PC-9 (cell line): ENCODE measurements at regions not wholly inside any gene's neighbourhood (a gene's known extent, or its start where the extent isn't known, plus 50 kb on each side); places are given as distances from the start of the nearest gene placed in this dataset.

Source experiments
- BruUV-seq: library from RNA; stranded (reverse); fragments of 400-500 nt; replicated peaks from 2 replicates; lab custom pipeline; 2021; lab: Mats Ljungman, UMichigan
- CTCF ChIA-PET: fragments of 300-600 bp; sonication (Branson Sonifier 250); formaldehyde crosslinking; loops from one replicate; lab custom pipeline; 2022; ENCODE audit warnings: antibody characterized with exemption; lab: Charles Lee
- POLR2A ChIA-PET: fragments of 300-600 bp; sonication (Branson Sonifier 250); formaldehyde crosslinking; loops from one replicate; lab custom pipeline; 2022; ENCODE audit warnings: antibody characterized with exemption; ENCODE audit not compliant: unreplicated experiment; lab: Charles Lee
- DNase-seq, 2 experiments: peaks; one replicate each; pipeline versions ENCODE4 v3.0.0 to v3.0.0-alpha.2; 2015 to 2022; ENCODE audit warnings: mixed read lengths in 1 of 2
- H2AFZ ChIP-seq: fragments of 200-600 bp; sonication (generic); 2 replicates; pipeline ENCODE4 v1.8.1; 2017; ENCODE audit warnings: antibody characterized with exemption
- H3F3A ChIP-seq: fragments of 200-600 bp; sonication (generic); 2 replicates; pipeline ENCODE4 v1.8.1; 2017; ENCODE audit warnings: antibody characterized with exemption, mild to moderate bottlenecking, low read depth; ENCODE audit not compliant: insufficient read depth
- H3K27ac ChIP-seq: fragments of 200-600 bp; sonication (generic); 2 replicates; pipeline ENCODE4 v1.6.1; 2016; ENCODE audit warnings: mixed run types
- H3K27me3 ChIP-seq: fragments of 200-600 bp; sonication (generic); 2 replicates; pipeline ENCODE4 v1.6.1; 2016; ENCODE audit warnings: low read depth, mixed run types; ENCODE audit not compliant: insufficient read depth
- H3K36me3 ChIP-seq: fragments of 200-600 bp; sonication (generic); 2 replicates; pipeline ENCODE4 v1.6.1; 2016; ENCODE audit warnings: low read depth, mixed run types
- H3K4me1 ChIP-seq: fragments of 200-600 bp; sonication (generic); replicated peaks from 2 replicates; pipeline ENCODE4 v1.6.1; 2016; ENCODE audit warnings: mixed run types; ENCODE audit not compliant: insufficient read depth
- H3K4me2 ChIP-seq: fragments of 200-600 bp; sonication (generic); 2 replicates; pipeline ENCODE4 v1.6.1; 2017; ENCODE audit warnings: mixed run types
- H3K4me3 ChIP-seq: fragments of 200-600 bp; sonication (generic); 2 replicates; pipeline ENCODE4 v1.6.1; 2016; ENCODE audit warnings: mixed run types
- H3K79me2 ChIP-seq: fragments of 200-600 bp; sonication (generic); 2 replicates; pipeline ENCODE4 v1.6.1; 2017; ENCODE audit warnings: low read depth, mixed run types
- H3K9me2 ChIP-seq: fragments of 200-600 bp; sonication (generic); 2 replicates; pipeline ENCODE4 v1.8.1; 2017; ENCODE audit warnings: mild to moderate bottlenecking; ENCODE audit not compliant: insufficient read depth
- H3K9me3 ChIP-seq: fragments of 200-600 bp; sonication (generic); 2 replicates; pipeline ENCODE4 v1.8.1; 2016; ENCODE audit warnings: low read depth; ENCODE audit not compliant: insufficient read depth
- H4K20me1 ChIP-seq: fragments of 200-600 bp; sonication (generic); 2 replicates; pipeline ENCODE4 v1.8.1; 2017; ENCODE audit not compliant: insufficient read depth
- CTCF ChIP-seq: fragments of 200-600 bp; sonication (generic); conservative IDR thresholded peaks from 2 replicates; pipeline ENCODE4 v1.6.1; 2017; ENCODE audit warnings: mixed run types, antibody characterized with exemption, mild to moderate bottlenecking, moderate library complexity
- EZH2 ChIP-seq: fragments of 200-600 bp; sonication (generic); IDR thresholded peaks from 2 replicates; pipeline ENCODE4 v1.8.0; 2017; ENCODE audit warnings: antibody characterized with exemption, low read depth
- intact Hi-C: fragments of 100-400 bp; cut with micrococcal nuclease; formaldehyde crosslinking; loops from one replicate; pipeline ENCODE4 v1.10.0; 2022; ENCODE audit not compliant: unreplicated experiment

- Histone ChIP-seq H3K27me3 (no peaks in the 10 kb centered on the region), H3K9me2 (no peaks in the 10 kb centered on the region), H3K27ac (no peak overlapping the region), H3F3A (no peaks in the 10 kb centered on the region), H3K4me1 (peaks cover 3% of the 10 kb centered on the region), H3K9me3 (no peaks in the 10 kb centered on the region), H3K79me2 (no peaks in the 10 kb centered on the region), H2AFZ (no peak overlapping the region), H4K20me1 (no peaks in the 10 kb centered on the region), H3K4me3 (no peak overlapping the region), H3K4me2 (no peak overlapping the region), H3K36me3 (no peaks in the 10 kb centered on the region)
- TF ChIP-seq CTCF (no peak), EZH2 (no peak)
- ChIA-PET POLR2A (interaction anchor here (0.5 kb wide), 1 partner anchor 402 kb away, joined by 3 read pairs; no protein-coding TSS in a partner anchor), CTCF (no interaction called here)
- DNase-seq, result no peak
- intact Hi-C loops, result no loop called here
- no TSS peak for BruUV-seq
These were observed 139.6 kb downstream of the C12orf75 start for GRCh38 chr12:105470102-105470501.

GRCh38 chr12:105470601-105471000 lies 140.1 kb downstream of the C12orf75 start:
- DNase-seq, result no peak
- BruUV-seq, result no TSS peak
- Histone ChIP-seq H2AFZ (no peak overlapping the region), H3K4me2 (no peak overlapping the region), H3K36me3 (no peaks in the 10 kb centered on the region), H3K9me2 (no peaks in the 10 kb centered on the region), H3K79me2 (no peaks in the 10 kb centered on the region), H3K4me1 (peaks cover 7% of the 10 kb centered on the region), H3K27me3 (no peaks in the 10 kb centered on the region), H3K27ac (no peak overlapping the region), H3K4me3 (no peak overlapping the region), H3K9me3 (no peaks in the 10 kb centered on the region), H3F3A (no peaks in the 10 kb centered on the region), H4K20me1 (no peaks in the 10 kb centered on the region)
- ChIA-PET POLR2A (no interaction called here), CTCF (no interaction called here)
- intact Hi-C loops, result no loop called here
- TF ChIP-seq EZH2 (no peak), CTCF (no peak)

GRCh38 chr12:105474672-105475071 lies 144.2 kb downstream of the C12orf75 start:
- Histone ChIP-seq H3K27ac (no peak overlapping the region), H3K4me3 (no peak overlapping the region), H4K20me1 (no peaks in the 10 kb centered on the region), H3K9me3 (0 out of 2 replicates have a peak, but pooled peaks cover 5% of the 10 kb centered on the region), H2AFZ (no peak overlapping the region), H3K4me2 (no peak overlapping the region), H3K36me3 (no peaks in the 10 kb centered on the region), H3K9me2 (no peaks in the 10 kb centered on the region), H3K4me1 (peaks cover 7% of the 10 kb centered on the region), H3F3A (no peaks in the 10 kb centered on the region), H3K27me3 (no peaks in the 10 kb centered on the region), H3K79me2 (no peaks in the 10 kb centered on the region)
- CTCF ChIA-PET, result no interaction called here
- DNase-seq, result peak; percentile 6 to 79
- intact Hi-C loops, result no loop called here
- no TSS peak for BruUV-seq
- TF ChIP-seq CTCF (no peak), EZH2 (no peak)
- POLR2A ChIA-PET, result no interaction called here
